Type B pancreatic cell (in vitro differentiated cells): ENCODE measurements at regions not wholly inside any gene's neighbourhood (a gene's known extent, or its start where the extent isn't known, plus 50 kb on each side); places are given as distances from the start of the nearest gene placed in this dataset.

Source experiments
- DNase-seq: peaks from one replicate; pipeline ENCODE4 v3.0.0; 2021; ENCODE audit warnings: mixed read lengths; ENCODE audit not compliant: unreplicated experiment; ENCODE audit errors: extremely low spot score
- H3K27ac Mint-ChIP-seq: 2 replicates; pipeline ENCODE4 v1.8.0; 2021; ENCODE audit warnings: mild to moderate bottlenecking, mixed read lengths
- H3K27me3 Mint-ChIP-seq: 2 replicates; pipeline ENCODE4 v1.8.0; 2021; ENCODE audit warnings: mixed read lengths
- H3K36me3 Mint-ChIP-seq: 2 replicates; pipeline ENCODE4 v1.8.0; 2021; ENCODE audit warnings: mixed read lengths
- H3K4me1 Mint-ChIP-seq: one replicate; pipeline ENCODE4 v1.8.0; 2021; ENCODE audit warnings: mixed read lengths; ENCODE audit not compliant: unreplicated experiment
- H3K4me3 Mint-ChIP-seq: 2 replicates; pipeline ENCODE4 v1.8.0; 2021; ENCODE audit warnings: mild to moderate bottlenecking, mixed read lengths
- H3K9me3 Mint-ChIP-seq: 2 replicates; pipeline ENCODE4 v1.8.0; 2021; ENCODE audit warnings: mixed read lengths
- TF ChIP-seq, protein P1 (sequence below): fragments of 200-600 bp; sonication (generic); conservative IDR thresholded peaks from 2 replicates; pipeline ENCODE4 v1.5.0; 2021; ENCODE audit warnings: antibody characterized with exemption, mild to moderate bottlenecking

DNA sequence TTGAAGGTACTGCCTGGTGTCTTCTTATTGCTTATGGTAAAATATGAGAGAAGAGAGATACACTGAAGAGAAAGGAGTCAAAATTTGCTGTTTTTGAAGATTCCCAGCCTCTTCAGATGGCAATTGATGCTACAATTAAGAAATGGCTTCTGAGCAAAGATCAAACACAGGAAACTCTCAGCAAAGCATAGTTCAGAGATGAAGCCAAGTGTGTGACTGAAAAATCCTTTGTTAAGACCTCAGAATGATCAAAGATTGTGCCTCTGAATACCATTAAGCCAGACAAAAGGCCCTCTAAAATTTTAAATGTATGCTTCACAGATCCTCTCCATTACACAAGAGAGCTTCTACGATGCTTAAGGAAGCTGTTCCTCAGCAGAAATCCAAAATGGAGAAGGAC is 216.3 kb downstream of the UXS1 start:
- no peaks in the 10 kb centered on the region for H3K27me3 Mint-ChIP-seq
- H3K4me1 Mint-ChIP-seq: peaks cover 8% of the 10 kb centered on the region
- no peak for DNase-seq
- H3K4me3 Mint-ChIP-seq: no peak overlapping the region
- TF ChIP-seq, protein P1, sequence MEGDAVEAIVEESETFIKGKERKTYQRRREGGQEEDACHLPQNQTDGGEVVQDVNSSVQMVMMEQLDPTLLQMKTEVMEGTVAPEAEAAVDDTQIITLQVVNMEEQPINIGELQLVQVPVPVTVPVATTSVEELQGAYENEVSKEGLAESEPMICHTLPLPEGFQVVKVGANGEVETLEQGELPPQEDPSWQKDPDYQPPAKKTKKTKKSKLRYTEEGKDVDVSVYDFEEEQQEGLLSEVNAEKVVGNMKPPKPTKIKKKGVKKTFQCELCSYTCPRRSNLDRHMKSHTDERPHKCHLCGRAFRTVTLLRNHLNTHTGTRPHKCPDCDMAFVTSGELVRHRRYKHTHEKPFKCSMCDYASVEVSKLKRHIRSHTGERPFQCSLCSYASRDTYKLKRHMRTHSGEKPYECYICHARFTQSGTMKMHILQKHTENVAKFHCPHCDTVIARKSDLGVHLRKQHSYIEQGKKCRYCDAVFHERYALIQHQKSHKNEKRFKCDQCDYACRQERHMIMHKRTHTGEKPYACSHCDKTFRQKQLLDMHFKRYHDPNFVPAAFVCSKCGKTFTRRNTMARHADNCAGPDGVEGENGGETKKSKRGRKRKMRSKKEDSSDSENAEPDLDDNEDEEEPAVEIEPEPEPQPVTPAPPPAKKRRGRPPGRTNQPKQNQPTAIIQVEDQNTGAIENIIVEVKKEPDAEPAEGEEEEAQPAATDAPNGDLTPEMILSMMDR: no peak
- no peak overlapping the region for H3K27ac Mint-ChIP-seq
- no peaks in the 10 kb centered on the region for H3K36me3 Mint-ChIP-seq
- H3K9me3 Mint-ChIP-seq: peaks cover 17% of the 10 kb centered on the region

DNA sequence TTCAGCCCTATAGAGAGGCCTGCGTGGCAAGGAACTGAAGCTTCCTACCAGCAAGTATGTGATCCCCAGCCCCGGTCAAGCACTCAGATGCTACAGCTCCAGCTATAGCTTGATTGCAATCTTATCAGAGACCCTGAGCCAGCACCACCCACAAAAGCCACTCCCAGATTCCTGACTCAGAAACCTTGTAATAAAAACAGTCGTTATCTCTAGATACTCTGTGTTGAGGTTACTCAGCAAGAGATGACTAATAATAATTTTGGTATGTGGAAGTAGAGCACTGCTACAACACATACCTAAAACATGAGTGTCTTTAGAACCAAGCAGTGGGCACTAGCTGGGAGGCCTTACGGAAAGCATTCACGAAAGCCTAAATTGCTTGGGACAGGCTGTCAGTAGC is 216.9 kb downstream of the UXS1 start:
- Mint-ChIP-seq H3K27ac (no peak overlapping the region), H3K36me3 (no peaks in the 10 kb centered on the region)

DNA sequence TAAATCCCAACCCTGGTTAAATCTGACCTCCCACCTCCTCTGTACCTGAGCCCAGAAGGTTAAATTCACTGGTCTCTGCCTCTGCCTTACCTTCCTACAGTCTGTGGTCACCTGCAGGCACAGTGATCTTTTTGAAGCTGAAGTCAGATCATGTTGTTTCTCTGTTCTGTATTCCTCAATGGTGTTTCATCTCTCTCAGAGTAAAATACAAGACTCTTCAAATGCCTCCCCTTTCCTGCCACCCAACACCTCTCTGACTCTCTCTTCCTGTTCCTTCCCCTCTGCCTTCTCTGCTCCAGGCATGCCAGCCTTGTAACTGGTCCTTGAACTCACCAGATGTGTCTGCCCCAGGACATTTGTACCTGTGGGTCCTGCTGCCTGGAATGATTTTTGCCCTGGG is 219.3 kb downstream of the UXS1 start:
- TF ChIP-seq, protein P1: no peak
- H3K9me3 Mint-ChIP-seq: peaks cover 14% of the 10 kb centered on the region
- peaks cover 8% of the 10 kb centered on the region for H3K4me1 Mint-ChIP-seq
- no peak overlapping the region for H3K27ac Mint-ChIP-seq
- H3K27me3 Mint-ChIP-seq: no peaks in the 10 kb centered on the region
- no peak overlapping the region for H3K4me3 Mint-ChIP-seq
- no peak for DNase-seq
- no peaks in the 10 kb centered on the region for H3K36me3 Mint-ChIP-seq

More for the DNA sequence above, 216.9 kb downstream of the UXS1 start:
- DNase-seq: no peak
- Mint-ChIP-seq H3K4me1 (peaks cover 8% of the 10 kb centered on the region), H3K4me3 (no peak overlapping the region), H3K27me3 (no peaks in the 10 kb centered on the region), H3K9me3 (peaks cover 17% of the 10 kb centered on the region)
- TF ChIP-seq, protein P1: no peak

DNA sequence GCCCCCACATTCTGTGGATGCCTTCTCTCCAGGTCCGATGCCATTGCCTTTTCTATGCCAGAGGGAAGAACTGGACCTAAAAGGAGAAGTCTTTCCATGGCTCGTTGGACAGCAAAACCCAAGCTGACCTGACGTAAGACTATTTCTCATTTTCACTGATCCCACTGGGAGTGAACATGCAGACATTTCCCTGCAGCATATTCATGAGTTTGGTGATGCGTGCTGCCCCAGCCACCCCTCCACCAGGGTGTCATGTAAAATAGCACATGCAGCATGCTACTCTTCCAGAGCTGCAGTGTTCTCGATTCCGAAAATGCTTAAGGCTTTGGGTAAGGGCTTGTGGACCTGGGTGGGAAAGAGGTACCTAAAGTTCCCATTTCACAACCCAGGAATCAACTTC is 221.2 kb downstream of the UXS1 start:
- Mint-ChIP-seq H3K9me3 (peaks cover 13% of the 10 kb centered on the region), H3K4me3 (no peak overlapping the region), H3K4me1 (peaks cover 8% of the 10 kb centered on the region), H3K27ac (no peak overlapping the region), H3K27me3 (no peaks in the 10 kb centered on the region), H3K36me3 (no peaks in the 10 kb centered on the region)
- DNase-seq: no peak
- TF ChIP-seq, protein P1: no peak

DNA sequence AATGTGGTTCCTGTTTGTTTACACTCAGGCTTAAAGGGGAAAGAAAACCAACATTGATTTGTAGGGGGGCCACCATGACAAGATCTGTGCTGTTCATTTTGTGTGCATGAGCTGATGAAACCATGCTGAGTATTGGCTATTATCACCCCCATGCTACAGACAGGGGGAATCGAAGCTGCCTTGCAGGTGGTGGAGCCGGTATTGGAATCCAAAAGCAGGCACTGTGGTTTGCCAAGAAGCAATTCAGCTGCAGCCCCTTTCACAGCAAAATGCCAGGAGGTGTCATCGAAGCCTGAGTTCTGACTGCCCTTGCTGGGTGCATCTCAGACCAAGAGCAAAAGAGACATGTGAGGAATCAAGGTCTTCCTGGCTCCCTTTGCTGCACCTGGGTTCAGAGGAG is 221.9 kb downstream of the UXS1 start:
- no peaks in the 10 kb centered on the region for H3K27me3 Mint-ChIP-seq
- no peaks in the 10 kb centered on the region for H3K36me3 Mint-ChIP-seq
- peaks cover 8% of the 10 kb centered on the region for H3K9me3 Mint-ChIP-seq
- TF ChIP-seq, protein P1: no peak
- H3K27ac Mint-ChIP-seq: no peak overlapping the region
- H3K4me3 Mint-ChIP-seq: no peak overlapping the region
- no peak for DNase-seq
- peaks cover 8% of the 10 kb centered on the region for H3K4me1 Mint-ChIP-seq

DNA sequence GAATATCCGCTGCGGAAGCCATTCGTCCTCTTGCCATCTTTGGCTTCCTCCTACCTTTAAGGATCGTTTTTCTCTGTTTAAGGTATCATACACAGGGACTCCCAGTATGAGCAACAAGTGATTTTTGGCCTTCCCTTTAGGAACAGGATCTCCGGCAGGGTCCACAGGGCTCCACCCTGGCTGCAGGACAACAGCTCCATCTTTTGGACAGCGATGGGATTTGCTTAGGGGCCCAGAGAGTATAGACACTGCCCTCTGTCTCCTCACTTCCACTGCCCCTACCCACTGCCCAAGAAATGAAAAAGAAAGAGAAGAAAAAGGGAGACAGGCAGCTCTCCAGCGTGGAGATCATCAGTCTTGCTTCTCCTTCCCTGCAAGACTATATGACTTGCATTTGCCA is 224.5 kb downstream of the UXS1 start:
- Mint-ChIP-seq H3K9me3 (peaks cover 8% of the 10 kb centered on the region), H3K4me1 (peaks cover 4% of the 10 kb centered on the region), H3K27ac (no peak overlapping the region), H3K27me3 (no peaks in the 10 kb centered on the region), H3K36me3 (no peaks in the 10 kb centered on the region), H3K4me3 (no peak overlapping the region)
- no peak for DNase-seq
- TF ChIP-seq, protein P1: peak; percentile 68
